Renal cortex interstitium (tissue), 11 donors: ENCODE measurements at regions not wholly inside any gene's neighbourhood (a gene's known extent, or its start where the extent isn't known, plus 50 kb on each side); places are given as distances from the start of the nearest gene placed in this dataset.

Experiments
- DNase-seq, 11 donors: peaks; one replicate each; pipeline ENCODE4 v3.0.0-alpha.2; 2013; ENCODE audit warnings: low read depth in 9 of 11, low spot score in 4 of 11; ENCODE audit errors: extremely low read depth in 1 of 11

GRCh38 chr17:36661047-36661666 is 59.8 kb downstream of the MRM1 start:
- DNase-seq, result no peak

DNA sequence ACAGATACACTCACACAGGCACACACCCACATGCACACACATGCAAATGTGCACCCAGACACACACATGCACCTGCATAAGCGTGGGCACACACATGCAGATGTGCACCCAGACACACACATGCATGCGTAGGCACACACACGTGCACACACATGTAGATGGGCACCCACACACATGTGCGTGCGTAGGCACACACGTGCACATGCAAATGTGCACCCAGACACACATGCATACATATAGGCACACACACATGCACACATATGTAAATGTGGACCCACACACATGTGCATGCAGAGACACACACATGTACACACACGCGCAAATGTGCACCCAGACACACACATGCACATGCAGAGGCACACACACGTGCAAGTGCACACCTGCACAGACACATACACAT is 60.3 kb downstream of the MRM1 start:
- DNase-seq, result no peak

DNA sequence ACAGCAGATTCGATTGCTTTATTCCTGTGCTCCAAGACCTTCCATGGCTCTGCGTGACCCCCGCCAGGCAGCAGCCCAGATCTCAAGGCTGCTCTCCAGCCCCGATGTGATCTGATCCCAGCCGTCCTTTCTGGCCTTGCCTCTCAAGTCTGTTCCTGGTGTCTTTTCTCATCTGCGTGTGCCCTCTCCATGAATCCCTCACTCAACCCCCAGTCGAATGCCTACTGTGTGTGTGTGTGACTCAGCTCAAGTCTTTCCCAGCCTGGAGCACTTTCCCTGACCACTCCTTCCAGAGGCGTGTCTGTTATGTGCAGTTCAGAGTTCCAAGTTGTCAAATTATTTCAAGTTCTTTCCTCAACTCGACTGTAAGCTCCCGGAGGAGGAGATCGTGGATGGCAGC is 64.0 kb downstream of the MRM1 start:
- no peak for DNase-seq

DNA sequence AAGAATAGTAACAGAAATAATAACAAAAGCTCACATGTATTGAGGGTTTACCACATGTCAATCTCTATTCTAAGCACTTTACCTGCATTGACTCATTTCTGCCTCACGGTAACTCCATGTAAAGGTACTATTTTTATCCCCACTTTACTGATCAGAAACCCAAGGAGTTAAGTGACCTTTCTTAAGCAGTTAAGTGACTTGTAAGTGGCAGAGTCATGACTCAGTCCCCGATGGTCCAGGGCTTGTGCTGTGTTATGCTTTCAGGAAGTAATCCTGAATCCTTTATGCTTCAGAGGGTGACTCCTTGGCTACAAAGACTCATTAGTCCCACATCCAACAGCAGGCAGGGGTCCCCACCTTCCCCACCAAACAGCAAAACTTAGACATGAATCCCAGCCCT is 66.5 kb downstream of the MRM1 start:
- DNase-seq, result no peak

- DNase-seq, result no peak
These were observed 67.4 kb downstream of the MRM1 start for GRCh38 chr17:36668824-36669223.

GRCh38 chr17:36671144-36671543 is 69.8 kb downstream of the MRM1 start:
- no peak for DNase-seq

GRCh38 chr17:36672403-36672918 is 71.1 kb downstream of the MRM1 start:
- DNase-seq, result no peak

DNA sequence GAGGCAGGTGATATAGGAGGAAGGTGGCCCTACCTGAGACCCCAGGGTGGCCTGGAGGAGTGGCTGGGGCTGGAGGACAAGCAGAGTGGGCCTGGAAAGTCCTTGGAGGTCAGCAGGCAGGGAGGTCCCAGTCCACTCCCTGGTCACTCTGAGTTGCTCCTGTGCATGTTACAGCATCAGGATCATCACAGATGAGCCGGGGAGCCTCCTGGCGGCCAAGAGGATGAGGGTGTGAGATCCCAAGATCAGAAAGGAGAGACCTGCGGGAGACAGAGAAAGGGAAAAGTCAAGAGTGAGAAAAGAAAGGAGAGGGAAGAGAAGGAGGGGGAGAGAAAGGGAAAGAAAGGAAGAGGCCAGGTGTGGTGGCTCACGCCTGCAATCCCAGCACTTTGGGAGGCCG is 71.7 kb downstream of the MRM1 start:
- DNase-seq, result no peak

- DNase-seq, result no peak
These were observed 72.4 kb downstream of the MRM1 start for GRCh38 chr17:36673637-36674277.

GRCh38 chr17:36674278-36674650 is 72.9 kb downstream of the MRM1 start:
- no peak for DNase-seq

DNA sequence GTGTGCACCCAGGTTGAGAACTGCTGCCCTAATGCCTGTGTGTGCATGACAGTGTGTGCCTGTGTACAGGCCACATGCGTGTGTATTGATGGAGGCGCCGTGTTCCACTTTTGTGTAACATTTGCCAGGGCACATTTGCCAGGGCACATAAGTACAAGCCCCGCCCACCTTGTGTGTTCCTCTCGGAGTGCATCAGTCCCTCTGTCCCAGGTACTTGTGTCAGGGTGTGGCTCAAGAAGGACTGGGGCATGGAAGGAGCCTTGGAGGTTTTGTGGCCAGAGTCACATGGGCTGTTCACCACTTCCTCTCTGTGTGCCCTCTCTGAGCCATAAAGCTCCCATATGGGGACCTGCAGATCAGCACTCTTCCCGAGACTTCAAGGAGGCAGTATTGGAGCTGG is 73.9 kb downstream of the MRM1 start:
- DNase-seq, result no peak

DNA sequence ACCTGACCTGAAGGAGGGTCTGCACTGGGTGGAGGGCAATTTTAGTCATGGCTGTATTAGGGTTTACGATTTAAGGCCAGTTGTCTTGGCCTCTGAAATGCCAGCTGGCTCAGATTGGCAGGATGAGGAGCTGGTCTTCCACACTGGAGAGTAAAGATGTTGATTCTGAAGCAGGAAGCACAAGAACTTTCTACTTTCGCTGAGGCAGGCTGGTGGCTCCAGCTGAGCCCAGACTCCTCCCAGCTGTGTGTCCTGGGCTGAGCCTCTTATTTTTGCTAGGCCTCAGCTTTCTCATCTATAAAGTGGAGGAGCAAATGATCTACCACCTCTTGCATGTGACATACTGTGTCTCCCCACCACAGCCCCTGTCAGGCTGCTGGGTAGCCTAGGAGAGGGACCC is 74.4 kb downstream of the MRM1 start:
- no peak for DNase-seq

DNA sequence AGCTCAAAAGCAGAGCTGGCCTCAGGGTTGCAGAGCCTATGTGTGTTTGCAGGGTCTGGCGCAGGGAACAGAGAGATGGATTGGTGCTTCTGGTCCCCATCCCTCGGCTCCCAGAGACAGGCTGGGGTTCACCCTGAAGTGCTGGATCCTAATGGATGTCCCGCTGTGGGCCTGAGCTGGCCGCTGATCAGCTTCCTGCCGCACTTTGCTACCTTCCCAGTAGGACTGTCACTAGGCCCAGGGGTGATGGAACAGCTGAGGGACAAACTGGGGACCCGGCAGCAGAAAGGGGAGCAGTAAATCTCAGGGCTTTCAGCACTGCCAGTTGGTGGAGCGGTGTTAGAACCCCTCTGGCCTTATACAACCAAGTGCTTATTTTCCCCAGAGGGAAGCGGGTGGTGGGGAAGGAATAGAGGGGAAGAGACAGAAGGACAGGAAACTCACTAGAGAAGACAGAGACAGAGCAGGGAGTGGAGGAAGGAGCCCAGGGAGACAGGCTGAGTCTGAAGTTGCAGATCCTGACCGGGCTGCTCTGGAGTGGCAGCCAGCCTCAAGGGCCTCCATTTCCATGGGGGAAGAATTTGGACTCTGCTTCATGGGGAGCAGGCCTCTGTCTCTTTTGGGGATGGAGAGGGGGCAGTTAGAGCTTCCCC is 78.6 kb downstream of the MRM1 start:
- DNase-seq, result no peak

DNA sequence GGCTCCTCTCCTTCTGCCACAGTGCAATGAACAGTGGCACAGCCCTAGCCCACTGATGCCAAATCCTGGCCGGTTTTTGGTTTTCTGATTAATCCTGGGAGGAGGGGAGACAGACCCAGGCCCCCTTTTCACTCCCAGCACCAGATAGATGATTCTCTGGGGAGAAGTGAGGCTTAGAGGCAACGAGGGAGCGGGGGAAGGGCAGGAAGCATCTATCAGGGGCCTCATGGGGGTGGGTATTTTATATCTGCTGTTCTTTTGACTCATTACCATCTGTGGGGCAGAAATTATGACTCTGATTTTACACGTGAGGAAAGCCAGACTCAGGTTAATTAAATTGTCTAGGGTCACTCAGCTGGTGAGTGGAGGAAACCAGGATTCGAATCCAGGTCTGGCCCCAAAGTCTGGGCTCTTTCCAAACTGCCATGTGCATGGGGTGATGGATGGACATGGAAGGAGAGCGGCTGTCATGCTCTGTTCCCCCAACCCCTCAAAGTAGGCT is 79.4 kb downstream of the MRM1 start:
- no peak for DNase-seq

GRCh38 chr17:36682773-36683172 is 81.4 kb downstream of the MRM1 start:
- no peak for DNase-seq

- DNase-seq, result no peak
These were observed 82.0 kb downstream of the MRM1 start for GRCh38 chr17:36683387-36683786.

DNA sequence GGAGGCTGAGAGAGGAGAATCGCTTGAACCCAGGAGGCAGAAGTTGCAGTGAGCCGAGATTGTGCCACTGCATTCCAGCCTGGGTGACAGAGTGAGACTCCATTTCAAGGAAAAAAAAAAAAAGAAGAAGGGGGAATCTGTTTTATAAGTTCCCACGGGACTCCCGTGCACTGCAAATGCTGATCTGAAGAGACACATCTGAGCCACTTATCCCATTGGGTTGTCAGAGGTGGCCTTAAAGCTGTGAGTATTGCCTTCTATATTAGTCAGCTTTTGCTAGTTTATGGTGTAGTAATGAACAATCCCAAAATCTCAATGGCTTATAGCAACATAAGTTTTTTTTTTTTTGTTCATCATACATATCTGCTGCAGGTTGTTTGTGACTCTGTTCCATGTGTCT is 82.8 kb downstream of the MRM1 start:
- DNase-seq, result no peak

DNA sequence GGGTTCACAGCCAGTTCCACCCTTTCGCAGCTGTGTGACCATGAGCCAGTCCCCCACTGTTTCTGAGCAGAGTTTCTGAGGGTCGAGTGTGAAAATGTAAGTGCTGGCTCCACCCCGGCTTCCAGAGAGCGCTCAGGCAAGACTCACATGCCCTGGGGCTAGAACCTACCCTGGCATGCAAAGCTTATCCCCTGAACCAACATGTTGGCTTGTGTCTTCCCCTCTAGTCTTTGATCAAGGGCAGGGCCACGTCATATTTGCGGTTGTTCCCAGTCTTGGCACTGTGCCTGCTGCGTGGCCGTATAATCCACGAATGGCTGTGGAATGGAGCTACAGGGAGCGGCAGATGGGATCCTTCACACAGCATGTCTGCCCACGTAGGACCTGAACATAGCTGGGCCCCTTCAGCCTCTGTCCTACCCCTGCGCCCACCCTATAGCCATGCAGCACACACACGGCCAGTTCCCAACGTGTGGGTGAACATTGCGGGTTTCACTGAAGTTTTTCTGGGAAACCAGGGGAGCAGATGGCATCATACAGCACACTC is 84.8 kb downstream of the MRM1 start:
- DNase-seq, result no peak

- DNase-seq, result no peak
These were observed 86.4 kb downstream of the MRM1 start for GRCh38 chr17:36687736-36688135.

GRCh38 chr17:36689089-36689667 is 87.8 kb downstream of the MRM1 start:
- DNase-seq, result no peak
